GM12874 (cell line): ENCODE measurements at regions not wholly inside any gene's neighbourhood (a gene's known extent, or its start where the extent isn't known, plus 50 kb on each side); places are given as distances from the start of the nearest gene placed in this dataset.

ENCODE experiments used
- TF ChIP-seq, protein P1 (sequence below): IDR thresholded peaks from 2 replicates; pipeline ENCODE4 v1.5.1; 2011; ENCODE audit warnings: low read depth, mild to moderate bottlenecking, control low read depth, low read length, moderate library complexity; ENCODE audit not compliant: insufficient read depth

GRCh38 chr9:105171076-105171475, 73.4 kb upstream of the SLC44A1 start:
- TF ChIP-seq, protein P1, sequence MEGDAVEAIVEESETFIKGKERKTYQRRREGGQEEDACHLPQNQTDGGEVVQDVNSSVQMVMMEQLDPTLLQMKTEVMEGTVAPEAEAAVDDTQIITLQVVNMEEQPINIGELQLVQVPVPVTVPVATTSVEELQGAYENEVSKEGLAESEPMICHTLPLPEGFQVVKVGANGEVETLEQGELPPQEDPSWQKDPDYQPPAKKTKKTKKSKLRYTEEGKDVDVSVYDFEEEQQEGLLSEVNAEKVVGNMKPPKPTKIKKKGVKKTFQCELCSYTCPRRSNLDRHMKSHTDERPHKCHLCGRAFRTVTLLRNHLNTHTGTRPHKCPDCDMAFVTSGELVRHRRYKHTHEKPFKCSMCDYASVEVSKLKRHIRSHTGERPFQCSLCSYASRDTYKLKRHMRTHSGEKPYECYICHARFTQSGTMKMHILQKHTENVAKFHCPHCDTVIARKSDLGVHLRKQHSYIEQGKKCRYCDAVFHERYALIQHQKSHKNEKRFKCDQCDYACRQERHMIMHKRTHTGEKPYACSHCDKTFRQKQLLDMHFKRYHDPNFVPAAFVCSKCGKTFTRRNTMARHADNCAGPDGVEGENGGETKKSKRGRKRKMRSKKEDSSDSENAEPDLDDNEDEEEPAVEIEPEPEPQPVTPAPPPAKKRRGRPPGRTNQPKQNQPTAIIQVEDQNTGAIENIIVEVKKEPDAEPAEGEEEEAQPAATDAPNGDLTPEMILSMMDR = no peak

GRCh38 chr9:105171589-105171988, 72.9 kb upstream of the SLC44A1 start:
- TF ChIP-seq, protein P1 = no peak

DNA sequence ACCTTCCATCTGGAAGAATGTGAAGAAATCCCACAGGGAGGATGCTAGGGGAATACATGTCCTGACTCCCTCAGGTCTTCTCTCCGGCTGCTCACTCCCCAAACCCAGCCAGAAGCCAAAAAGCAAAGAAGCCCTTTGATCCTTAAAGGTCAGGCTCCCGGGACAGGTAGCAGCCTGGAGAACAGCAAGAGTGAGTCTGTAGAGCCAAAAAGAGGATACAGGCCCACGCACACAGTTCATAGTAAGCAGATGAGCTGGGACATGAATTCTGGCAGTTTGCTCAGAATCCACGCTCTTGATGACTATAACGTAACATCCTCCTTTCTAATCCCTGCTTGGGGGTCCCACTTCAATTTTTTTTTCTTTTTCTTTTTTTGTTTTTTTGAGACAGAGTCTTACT, 72.0 kb upstream of the SLC44A1 start:
- TF ChIP-seq, protein P1 = no peak

DNA sequence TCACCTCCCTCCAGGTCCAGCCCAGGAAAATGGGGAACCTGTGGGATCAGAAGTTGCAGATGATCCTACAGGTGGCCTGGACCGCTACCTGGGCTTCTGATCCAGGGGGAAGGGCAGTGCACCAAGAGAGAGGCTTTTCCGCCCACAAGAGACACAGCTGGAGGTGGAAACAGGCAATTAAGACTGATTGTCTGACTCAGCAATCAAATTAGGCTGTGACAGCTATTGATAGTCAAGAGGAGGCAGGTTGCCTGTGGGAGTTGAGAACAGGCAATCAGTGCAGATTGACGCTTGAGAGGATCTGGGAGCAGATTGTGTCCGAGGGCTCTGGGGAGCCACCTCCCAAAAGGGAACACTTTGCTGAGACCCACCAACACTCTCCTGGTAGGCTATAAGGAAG, 71.1 kb upstream of the SLC44A1 start:
- TF ChIP-seq, protein P1 = no peak

DNA sequence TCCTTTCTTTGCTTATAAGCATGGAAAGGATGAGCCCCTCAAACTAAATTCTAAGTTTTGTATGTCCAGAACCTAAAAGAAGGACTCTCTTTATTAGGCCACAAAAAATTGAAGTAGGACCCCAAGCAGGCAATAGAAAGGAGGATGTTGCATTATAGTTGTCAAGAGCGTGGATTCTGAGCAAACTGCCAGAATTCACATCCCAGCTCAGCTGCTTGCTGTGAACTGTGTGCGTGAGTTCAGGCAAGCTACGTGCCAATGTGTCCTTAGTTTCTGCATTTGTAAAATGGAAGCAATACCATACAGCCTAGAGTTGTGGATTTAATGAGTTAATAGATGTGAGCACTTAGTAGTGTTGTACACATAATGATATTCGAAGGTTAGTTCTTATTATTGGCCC, 70.6 kb upstream of the SLC44A1 start:
- TF ChIP-seq, protein P1 = no peak

DNA sequence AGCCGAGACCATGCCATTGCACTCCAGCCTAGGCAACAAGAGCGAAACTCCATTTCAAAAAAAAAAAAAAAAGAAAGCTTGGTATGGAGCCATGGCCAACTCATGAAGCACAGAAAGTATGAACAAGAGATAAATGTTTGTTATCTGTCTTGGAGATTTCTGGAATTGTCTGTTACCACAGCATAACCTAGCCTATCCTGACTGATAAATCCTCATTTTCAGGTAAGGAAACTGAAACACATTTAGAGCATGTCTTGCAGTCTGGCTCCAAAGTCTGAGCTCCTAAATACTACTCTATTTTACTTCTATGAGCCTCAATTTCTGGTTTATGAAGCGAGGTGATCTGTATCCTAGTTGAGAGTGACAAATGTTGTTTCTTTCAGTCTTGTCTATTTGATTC, 68.3 kb upstream of the SLC44A1 start:
- TF ChIP-seq, protein P1 = no peak

DNA sequence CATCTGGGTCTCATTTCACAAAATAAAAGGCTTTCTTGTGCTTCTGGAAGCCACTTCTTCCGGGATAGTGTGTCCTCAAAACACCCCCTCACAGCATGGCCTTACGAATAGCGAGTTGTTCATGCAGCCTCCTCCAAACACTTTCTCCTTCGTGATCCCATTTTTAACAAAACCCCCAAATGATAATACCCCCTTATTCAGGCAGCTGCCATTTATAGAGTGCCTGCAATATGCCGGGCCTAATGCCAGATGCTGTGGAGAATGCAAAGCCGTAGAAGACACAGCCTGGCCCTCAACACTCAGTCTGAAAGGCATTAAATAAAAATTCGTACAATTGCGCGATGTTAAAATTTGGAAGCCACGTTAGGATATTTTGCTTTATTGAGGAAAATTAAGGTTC, 66.4 kb upstream of the SLC44A1 start:
- TF ChIP-seq, protein P1 = no peak

GRCh38 chr9:105187781-105188180, 56.7 kb upstream of the SLC44A1 start:
- TF ChIP-seq, protein P1 = no peak
